HG03565 (cell line): ENCODE measurements at regions not wholly inside any gene's neighbourhood (a gene's known extent, or its start where the extent isn't known, plus 50 kb on each side); places are given as distances from the start of the nearest gene placed in this dataset.

Experiments
- ATAC-seq: cut with Tn5 transposase; IDR thresholded peaks from one replicate; pipeline ENCODE4 v1.9.1; 2021; ENCODE audit warnings: mild to moderate bottlenecking, moderate library complexity; ENCODE audit not compliant: unreplicated experiment

GRCh38 chr13:68064001-68064770 is 834.0 kb upstream of the PCDH9 start:
- no peak for ATAC-seq

DNA sequence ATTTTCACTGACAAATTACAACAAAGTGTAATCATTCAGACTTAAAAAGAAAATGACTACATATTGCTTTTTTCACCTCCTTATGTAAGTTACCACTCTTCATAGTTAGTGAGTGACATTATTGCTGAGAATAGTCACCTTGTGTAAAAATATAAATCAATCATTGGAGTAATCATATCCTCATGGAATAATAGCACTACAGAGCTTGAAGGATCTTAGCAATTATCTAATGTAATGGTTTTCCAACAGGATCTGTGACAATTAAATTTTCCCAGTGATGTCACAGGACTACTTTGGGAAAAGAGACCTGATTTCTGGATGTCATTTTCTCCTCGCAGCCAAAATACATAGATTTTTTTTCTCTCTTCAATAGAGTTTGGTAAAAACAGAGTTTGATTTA is 833.0 kb upstream of the PCDH9 start:
- no peak for ATAC-seq

- no peak for ATAC-seq
Measured at GRCh38 chr13:68057836-68058235, 827.7 kb upstream of the PCDH9 start.

- ATAC-seq: no peak
Measured at GRCh38 chr13:68056816-68057710, 826.9 kb upstream of the PCDH9 start.

DNA sequence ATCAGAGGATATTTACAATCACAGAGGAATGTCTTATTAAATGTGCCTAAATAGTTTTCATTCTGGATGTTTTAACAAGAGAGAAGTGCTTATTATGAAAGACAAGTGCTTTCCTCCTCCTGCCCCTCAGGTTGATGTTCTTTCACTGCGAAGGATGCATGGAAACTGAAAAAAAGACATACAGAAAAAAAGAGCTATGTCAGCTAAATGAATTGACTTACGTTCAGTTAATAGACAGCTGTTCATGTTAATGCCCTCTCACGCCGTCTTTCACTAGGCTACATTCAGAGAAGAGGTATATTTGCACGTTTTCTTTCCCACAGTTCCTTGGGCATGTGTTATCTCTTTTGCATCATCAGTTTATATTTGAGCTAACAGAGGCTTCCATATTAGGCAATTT is 821.8 kb upstream of the PCDH9 start:
- ATAC-seq: no peak

DNA sequence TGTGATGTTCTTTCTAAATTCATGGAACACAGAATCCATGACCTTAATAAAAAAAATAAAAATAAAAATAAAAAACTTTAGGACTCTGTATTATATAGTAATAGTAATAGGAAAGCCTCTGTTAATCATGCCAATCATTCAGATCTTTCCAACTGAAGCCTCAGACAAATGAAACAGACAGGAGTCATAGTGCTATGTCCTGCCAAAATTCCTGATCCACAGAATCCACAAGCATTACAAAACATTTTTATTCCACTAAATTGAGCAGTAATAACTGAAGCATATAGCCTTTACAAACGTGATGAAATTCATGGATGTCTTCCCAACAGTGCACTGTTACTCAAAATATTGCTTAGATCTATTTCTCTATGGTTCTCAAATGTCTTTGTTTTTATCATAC is 820.6 kb upstream of the PCDH9 start:
- no peak for ATAC-seq

DNA sequence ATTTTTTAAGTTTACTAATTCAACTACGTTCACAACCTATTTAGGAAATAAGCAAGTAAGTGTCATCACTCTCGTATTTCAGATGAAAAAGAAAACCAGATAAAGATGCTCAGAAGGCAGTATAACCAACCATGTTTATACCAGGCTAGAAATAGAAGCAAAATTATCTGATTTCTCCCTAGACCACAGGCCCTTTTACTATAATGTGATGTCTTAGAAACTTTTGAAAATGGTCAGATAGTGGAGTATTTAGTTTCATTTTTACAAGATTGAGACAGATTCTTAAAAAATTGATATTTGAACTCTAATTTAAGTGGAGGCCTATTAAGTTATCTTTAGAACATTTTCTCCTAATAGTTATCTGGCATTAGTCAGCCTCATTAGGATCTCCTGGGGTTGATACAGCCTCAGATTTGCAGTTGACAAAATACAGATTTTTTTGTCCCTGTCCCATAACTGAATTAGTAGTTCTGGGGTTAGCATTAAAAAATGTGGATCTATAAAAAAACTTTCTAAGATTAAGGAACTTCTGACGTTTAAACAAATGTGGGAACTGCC is 818.7 kb upstream of the PCDH9 start:
- ATAC-seq: no peak

DNA sequence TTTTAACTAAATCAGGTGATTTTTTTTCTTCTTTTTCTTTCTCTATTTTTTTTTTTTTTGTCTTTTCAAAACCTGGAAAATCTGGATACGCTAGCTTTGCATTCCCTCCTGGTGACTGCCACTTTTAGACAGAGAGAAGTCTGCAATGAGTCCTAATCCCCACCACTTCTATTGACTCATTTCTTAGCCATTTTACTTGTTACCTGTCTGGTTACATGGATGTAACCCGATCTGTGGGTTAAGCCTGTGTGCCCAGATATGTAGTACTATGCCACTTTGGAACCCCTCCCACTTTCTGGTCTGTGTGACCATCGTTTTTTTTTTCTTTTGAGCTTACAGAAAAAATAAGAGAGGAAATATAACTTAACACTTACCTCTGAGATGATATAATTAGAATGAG is 817.8 kb upstream of the PCDH9 start:
- ATAC-seq: no peak

- ATAC-seq: no peak
Measured at GRCh38 chr13:68046903-68047302, 816.8 kb upstream of the PCDH9 start.

DNA sequence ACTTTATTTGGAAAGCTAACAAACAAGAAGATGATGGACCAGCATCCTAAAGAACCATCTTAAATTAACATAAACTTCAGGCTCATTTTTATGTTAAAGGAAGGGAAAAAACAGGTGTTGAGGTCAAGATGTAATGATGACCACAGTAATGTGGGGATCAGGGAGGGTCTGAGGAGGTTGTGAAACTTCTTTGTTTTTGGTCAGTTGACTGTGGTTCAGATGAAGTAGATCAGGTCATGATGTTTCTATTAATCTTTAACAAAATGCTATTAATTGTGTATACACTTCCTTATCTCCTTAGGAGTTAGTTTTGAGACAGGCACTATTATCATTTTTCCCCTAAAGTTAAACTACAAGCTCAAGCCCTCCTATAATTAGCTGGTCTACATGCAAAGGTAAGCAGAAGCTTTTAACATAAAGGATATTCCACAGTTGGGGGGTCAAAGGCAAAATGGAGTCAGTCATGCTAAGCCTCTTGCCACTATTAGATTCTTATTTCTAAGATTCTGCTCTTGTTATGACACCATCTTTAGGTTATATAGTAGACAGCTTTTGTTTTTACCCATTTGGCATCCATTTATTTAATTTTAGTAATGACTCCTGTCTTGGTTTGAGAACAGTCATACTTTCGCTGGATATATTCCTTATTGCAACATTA is 800.1 kb upstream of the PCDH9 start:
- no peak for ATAC-seq

GRCh38 chr13:68028701-68029100 is 798.6 kb upstream of the PCDH9 start:
- ATAC-seq: no peak

GRCh38 chr13:68027306-68027705 is 797.2 kb upstream of the PCDH9 start:
- ATAC-seq: no peak

DNA sequence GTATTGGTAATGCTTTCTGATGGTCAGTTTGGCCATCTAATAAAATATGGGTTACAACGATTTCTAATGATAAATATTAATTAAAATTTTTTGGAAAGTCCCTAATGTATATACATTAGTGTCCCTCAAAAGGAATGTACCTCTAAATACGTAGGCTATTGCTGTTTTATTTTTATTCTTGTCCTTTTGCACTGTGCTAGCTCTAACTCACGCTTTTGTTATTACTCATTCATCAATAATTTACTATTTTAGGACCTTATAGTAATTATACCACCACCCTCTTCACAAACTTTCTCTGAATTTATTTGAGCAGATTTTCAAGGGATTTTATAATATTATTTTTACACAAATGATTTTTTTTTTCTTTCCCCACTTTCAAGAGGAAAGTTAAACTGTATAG is 795.9 kb upstream of the PCDH9 start:
- ATAC-seq: no peak

DNA sequence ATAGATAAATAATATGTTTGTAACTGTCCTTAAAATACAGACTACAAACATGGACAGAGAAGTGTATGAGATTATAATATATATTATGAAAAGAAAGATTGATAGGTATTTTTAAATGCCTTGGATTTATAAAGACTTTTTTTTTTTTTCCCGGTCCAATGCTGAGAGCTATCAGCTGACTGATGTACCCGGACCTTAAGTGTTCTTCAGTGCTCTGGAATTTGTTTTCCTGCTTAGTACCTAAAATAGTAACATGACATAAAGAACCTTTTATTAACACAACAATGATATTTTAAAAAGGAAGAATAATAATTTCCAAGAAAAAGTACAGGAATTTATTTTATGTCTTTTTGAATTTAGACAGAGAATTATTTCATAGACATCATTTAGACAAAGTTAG is 795.5 kb upstream of the PCDH9 start:
- no peak for ATAC-seq

- no peak for ATAC-seq
Measured at GRCh38 chr13:68023838-68024581, 793.9 kb upstream of the PCDH9 start.

DNA sequence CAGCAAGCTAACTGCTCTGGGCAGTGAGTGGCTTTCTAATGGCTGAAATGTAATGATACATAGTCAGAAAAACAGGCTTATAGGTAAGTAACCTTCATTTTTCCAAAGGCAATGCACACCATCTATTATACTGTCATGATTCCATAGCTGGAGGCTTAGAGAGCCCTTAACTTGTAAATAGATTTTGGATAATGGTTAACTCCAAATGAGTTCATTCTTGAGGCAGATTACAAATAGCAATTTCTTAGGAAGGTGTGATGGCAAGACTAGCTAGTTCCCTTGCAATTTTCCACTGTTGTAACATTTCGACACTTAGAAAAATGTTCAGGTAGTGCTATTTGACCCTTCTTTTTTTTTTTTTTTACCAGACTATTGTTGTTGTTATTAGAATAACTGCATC is 789.8 kb upstream of the PCDH9 start:
- ATAC-seq: no peak

- ATAC-seq: no peak
Measured at GRCh38 chr13:68009546-68009945, 779.4 kb upstream of the PCDH9 start.

GRCh38 chr13:68007576-68007975 is 777.4 kb upstream of the PCDH9 start:
- ATAC-seq: no peak

- no peak for ATAC-seq
Measured at GRCh38 chr13:67996101-67996500, 766.0 kb upstream of the PCDH9 start.

DNA sequence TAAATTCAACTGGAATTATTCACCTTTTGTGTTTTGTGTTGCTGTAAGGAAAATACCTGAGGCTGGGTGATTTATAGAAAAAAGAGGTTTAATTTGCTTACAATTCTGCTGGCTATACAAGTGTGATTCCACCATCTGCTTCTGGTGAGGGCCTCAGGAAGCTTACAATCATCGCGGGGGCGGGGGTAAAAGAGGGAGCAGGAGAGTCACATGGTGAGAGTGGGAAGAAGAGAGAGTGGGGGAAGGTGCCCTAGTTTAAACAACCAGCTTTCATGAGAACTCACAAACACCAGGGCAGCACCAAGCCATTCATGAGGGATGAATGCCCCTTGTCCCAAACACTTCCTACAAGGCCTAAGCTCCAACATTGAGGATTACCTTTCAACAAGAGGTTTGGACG is 760.7 kb upstream of the PCDH9 start:
- ATAC-seq: no peak

GRCh38 chr13:67986234-67986633 is 756.1 kb upstream of the PCDH9 start:
- no peak for ATAC-seq
